WTC11 (cell line): ENCODE measurements at regions not wholly inside any gene's neighbourhood (a gene's known extent, or its start where the extent isn't known, plus 50 kb on each side); places are given as distances from the start of the nearest gene placed in this dataset.

Experiments
- ATAC-seq: fragments of 200-7000 bp; cut with Tn5 transposase; 2 replicates; pipeline ENCODE4 v1.10.0; 2021; ENCODE audit warnings: mild to moderate bottlenecking, moderate library complexity
- CTCF ChIA-PET: fragments of 300-600 bp; sonication (Branson Sonifier 250); formaldehyde crosslinking; loops from one replicate; lab custom pipeline; 2021; ENCODE audit warnings: antibody characterized with exemption; lab: Charles Lee
- POLR2A ChIA-PET: fragments of 350-600 bp; sonication (Branson Sonifier 250); formaldehyde crosslinking; loops from one replicate; lab custom pipeline; 2021; ENCODE audit warnings: antibody characterized with exemption; lab: Charles Lee
- DNase-seq: peaks from one replicate; pipeline ENCODE4 v3.0.0; 2021; ENCODE audit warnings: low spot score
- H3K27ac Mint-ChIP-seq: 2 replicates; pipeline ENCODE4 v1.8.0; 2021; ENCODE audit warnings: mixed read lengths
- H3K27me3 Mint-ChIP-seq: 2 replicates; pipeline ENCODE4 v1.8.0; 2021; ENCODE audit warnings: low read depth, mild to moderate bottlenecking, moderate library complexity, mixed read lengths
- H3K36me3 Mint-ChIP-seq: 2 replicates; pipeline ENCODE4 v1.8.0; 2021; ENCODE audit warnings: mixed read lengths
- H3K4me1 Mint-ChIP-seq: 2 replicates; pipeline ENCODE4 v1.8.0; 2022; ENCODE audit warnings: mixed read lengths
- H3K4me3 Mint-ChIP-seq: 2 replicates; pipeline ENCODE4 v1.8.0; 2021; ENCODE audit warnings: mild to moderate bottlenecking, moderate library complexity, mixed read lengths
- H3K9me3 Mint-ChIP-seq: 2 replicates; pipeline ENCODE4 v1.8.0; 2021; ENCODE audit warnings: mixed read lengths
- ARID4B ChIP-seq: sonication (generic); formaldehyde crosslinking; IDR thresholded peaks from 2 replicates; pipeline ENCODE4 v1.8.0; 2023; ENCODE audit warnings: missing genetic modification reagents, mild to moderate bottlenecking, borderline replicate concordance
- CREM ChIP-seq: sonication (generic); formaldehyde crosslinking; IDR thresholded peaks from 2 replicates; pipeline ENCODE4 v1.8.1; 2022; ENCODE audit warnings: mild to moderate bottlenecking, missing genetic modification reagents, moderate library complexity
- E2F4 ChIP-seq: sonication (generic); formaldehyde crosslinking; IDR thresholded peaks from 2 replicates; pipeline ENCODE4 v1.8.1; 2022; ENCODE audit warnings: low read depth, mild to moderate bottlenecking, moderate library complexity, missing genetic modification reagents, borderline replicate concordance
- ERG ChIP-seq: fragments of 250-450 bp; sonication (Bioruptor Pico); IDR thresholded peaks from 2 replicates; pipeline ENCODE4 v1.8.0; 2021; ENCODE audit warnings: mild to moderate bottlenecking
- NFE2L1 ChIP-seq: sonication (generic); formaldehyde crosslinking; IDR thresholded peaks from 2 replicates; pipeline ENCODE4 v1.8.1; 2023; ENCODE audit warnings: missing genetic modification reagents
- NR2C2 ChIP-seq: sonication (generic); formaldehyde crosslinking; IDR thresholded peaks from 2 replicates; pipeline ENCODE4 v1.8.0; 2022; ENCODE audit warnings: mild to moderate bottlenecking, missing genetic modification reagents
- OVOL2 ChIP-seq: fragments of 250-450 bp; sonication (Bioruptor Pico); IDR thresholded peaks from 2 replicates; pipeline ENCODE4 v1.9.0; 2021; ENCODE audit warnings: mild to moderate bottlenecking, borderline replicate concordance
- PRDM15 ChIP-seq: sonication (generic); formaldehyde crosslinking; IDR thresholded peaks from 2 replicates; pipeline ENCODE4 v1.8.0; 2022; ENCODE audit warnings: missing genetic modification reagents
- RORB ChIP-seq: fragments of 250-450 bp; sonication (Bioruptor Pico); IDR thresholded peaks from 2 replicates; pipeline ENCODE4 v1.9.0; 2021; ENCODE audit warnings: mild to moderate bottlenecking
- SMAD3 ChIP-seq: sonication (generic); formaldehyde crosslinking; IDR thresholded peaks from 2 replicates; pipeline ENCODE4 v1.8.0; 2022; ENCODE audit warnings: missing genetic modification reagents, mild to moderate bottlenecking, borderline replicate concordance
- TEAD4 ChIP-seq: sonication (generic); formaldehyde crosslinking; IDR thresholded peaks from 2 replicates; pipeline ENCODE4 v1.8.0; 2022; ENCODE audit warnings: mild to moderate bottlenecking, missing genetic modification reagents
- TP53 ChIP-seq: sonication (generic); formaldehyde crosslinking; IDR thresholded peaks from 2 replicates; pipeline ENCODE4 v1.8.1; 2023; ENCODE audit warnings: mild to moderate bottlenecking, missing genetic modification reagents
- ZBTB43 ChIP-seq: sonication (generic); formaldehyde crosslinking; IDR thresholded peaks from 2 replicates; pipeline ENCODE4 v1.8.1; 2023; ENCODE audit warnings: mild to moderate bottlenecking, missing genetic modification reagents
- ZNF263 ChIP-seq: sonication (generic); formaldehyde crosslinking; IDR thresholded peaks from 2 replicates; pipeline ENCODE4 v1.8.1; 2022; ENCODE audit warnings: low read depth, mild to moderate bottlenecking, moderate library complexity, missing genetic modification reagents

GRCh38 chrX:110955706-110956105 lies 140.3 kb upstream of the PAK3 start:
- no peaks in the 10 kb centered on the region for H3K36me3 Mint-ChIP-seq
- DNase-seq: no peak

GRCh38 chrX:110954428-110955100 lies 141.4 kb upstream of the PAK3 start:
- Mint-ChIP-seq H3K4me3 (no peak overlapping the region), H3K36me3 (no peaks in the 10 kb centered on the region), H3K27me3 (no peaks in the 10 kb centered on the region; the same call in 1 of the 2 replicates), H3K4me1 (peaks cover 11% of the 10 kb centered on the region), H3K9me3 (no peaks in the 10 kb centered on the region), H3K27ac (no peak overlapping the region)
- no peak for DNase-seq
- POLR2A ChIA-PET: interaction anchor here (1.0 kb wide), 1 partner anchor 10 kb away, joined by 3 read pairs; no protein-coding TSS in a partner anchor
- CTCF ChIA-PET: interaction anchor here (1.2 kb wide), 1 partner anchor 9 kb away, joined by 3 read pairs; no protein-coding TSS in a partner anchor
- ATAC-seq: no peak
- TF ChIP-seq SMAD3 (CRISPR knock-in tag) (no peak), TP53 (CRISPR knock-in tag) (no peak), NFE2L1 (CRISPR knock-in tag) (no peak), ERG (CRISPR knock-in tag) (no peak), OVOL2 (CRISPR knock-in tag) (no peak), TEAD4 (CRISPR knock-in tag) (no peak), E2F4 (no peak), ARID4B (CRISPR knock-in tag) (no peak), CREM (no peak)

More at GRCh38 chrX:110955706-110956105, 140.3 kb upstream of the PAK3 start:
- TF ChIP-seq ZNF263 (CRISPR knock-in tag) (no peak), NR2C2 (CRISPR knock-in tag) (no peak), ZBTB43 (CRISPR knock-in tag) (no peak), PRDM15 (CRISPR knock-in tag) (no peak), RORB (CRISPR knock-in tag) (no peak), NFE2L1 (CRISPR knock-in tag) (no peak)
- H3K27me3 Mint-ChIP-seq: no peaks in the 10 kb centered on the region; the same call in 1 of the 2 replicates
- no peak overlapping the region for H3K27ac Mint-ChIP-seq
- ATAC-seq: no peak
- no peak overlapping the region for H3K4me3 Mint-ChIP-seq
- peaks cover 11% of the 10 kb centered on the region for H3K4me1 Mint-ChIP-seq
- ChIA-PET CTCF (no interaction called here), POLR2A (no interaction called here)
- no peaks in the 10 kb centered on the region for H3K9me3 Mint-ChIP-seq
